BJ (cell line): ENCODE measurements at regions not wholly inside any gene's neighbourhood (a gene's known extent, or its start where the extent isn't known, plus 50 kb on each side); places are given as distances from the start of the nearest gene placed in this dataset.

ENCODE experiments used
- CTCF ChIA-PET: fragments of 350-600 bp; formaldehyde crosslinking; extraction: SDS; loops from one replicate; lab custom pipeline; 2021; ENCODE audit warnings: antibody characterized with exemption, inconsistent platforms; lab: Yijun Ruan, JAX
- POLR2A ChIA-PET: fragments of 300-600 bp; sonication (Branson Sonifier 250); formaldehyde crosslinking; extraction: SDS; loops from one replicate; lab custom pipeline; 2021; ENCODE audit warnings: antibody characterized with exemption; lab: Charles Lee
- DNase-seq: peaks from one replicate; pipeline ENCODE4 v3.0.0-alpha.2; 2011; ENCODE audit warnings: low read depth
- H3K27me3 ChIP-seq: 2 replicates; pipeline ENCODE4 v1.6.0; 2011; ENCODE audit warnings: low read length; ENCODE audit not compliant: control insufficient read depth, insufficient read depth
- H3K36me3 ChIP-seq: 2 replicates; pipeline ENCODE4 v1.5.1; 2011; ENCODE audit warnings: low read length; ENCODE audit not compliant: control insufficient read depth, insufficient read depth
- H3K4me3 ChIP-seq: 2 replicates; pipeline ENCODE4 v1.5.1; 2011; ENCODE audit warnings: low read depth, mild to moderate bottlenecking, control low read depth, low read length
- TF ChIP-seq, protein P1 (sequence below): IDR thresholded peaks from 2 replicates; pipeline ENCODE4 v1.5.1; 2011; ENCODE audit warnings: low read depth, mild to moderate bottlenecking, control low read depth, inconsistent platforms, low read length, moderate library complexity; ENCODE audit not compliant: insufficient read depth

DNA sequence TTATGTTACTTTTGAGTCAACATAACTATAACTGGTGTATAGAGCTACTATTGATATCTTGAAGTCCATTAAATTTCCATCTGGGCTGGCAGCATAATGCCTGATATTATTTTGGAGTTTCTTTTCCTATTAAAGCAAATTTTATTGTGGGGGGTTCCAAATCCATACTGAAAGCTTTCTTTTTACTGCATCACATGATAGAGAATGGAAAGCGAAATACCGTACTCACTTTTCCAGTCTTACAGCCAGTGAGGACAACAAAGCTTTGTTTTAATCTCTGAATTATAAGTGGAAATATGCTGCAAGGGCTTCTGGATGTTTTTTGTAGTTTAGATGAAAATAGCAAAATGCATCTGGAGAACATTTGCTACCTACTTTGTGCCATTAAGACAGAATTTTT, 477.5 kb upstream of the SEMA3D start:
- POLR2A ChIA-PET, result no interaction called here
- no peak overlapping the region for H3K4me3 ChIP-seq
- DNase-seq, result no peak
- H3K27me3 ChIP-seq, result no peaks in the 10 kb centered on the region
- CTCF ChIA-PET, result no interaction called here
- TF ChIP-seq, protein P1, sequence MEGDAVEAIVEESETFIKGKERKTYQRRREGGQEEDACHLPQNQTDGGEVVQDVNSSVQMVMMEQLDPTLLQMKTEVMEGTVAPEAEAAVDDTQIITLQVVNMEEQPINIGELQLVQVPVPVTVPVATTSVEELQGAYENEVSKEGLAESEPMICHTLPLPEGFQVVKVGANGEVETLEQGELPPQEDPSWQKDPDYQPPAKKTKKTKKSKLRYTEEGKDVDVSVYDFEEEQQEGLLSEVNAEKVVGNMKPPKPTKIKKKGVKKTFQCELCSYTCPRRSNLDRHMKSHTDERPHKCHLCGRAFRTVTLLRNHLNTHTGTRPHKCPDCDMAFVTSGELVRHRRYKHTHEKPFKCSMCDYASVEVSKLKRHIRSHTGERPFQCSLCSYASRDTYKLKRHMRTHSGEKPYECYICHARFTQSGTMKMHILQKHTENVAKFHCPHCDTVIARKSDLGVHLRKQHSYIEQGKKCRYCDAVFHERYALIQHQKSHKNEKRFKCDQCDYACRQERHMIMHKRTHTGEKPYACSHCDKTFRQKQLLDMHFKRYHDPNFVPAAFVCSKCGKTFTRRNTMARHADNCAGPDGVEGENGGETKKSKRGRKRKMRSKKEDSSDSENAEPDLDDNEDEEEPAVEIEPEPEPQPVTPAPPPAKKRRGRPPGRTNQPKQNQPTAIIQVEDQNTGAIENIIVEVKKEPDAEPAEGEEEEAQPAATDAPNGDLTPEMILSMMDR, result no peak
- H3K36me3 ChIP-seq, result no peaks in the 10 kb centered on the region

DNA sequence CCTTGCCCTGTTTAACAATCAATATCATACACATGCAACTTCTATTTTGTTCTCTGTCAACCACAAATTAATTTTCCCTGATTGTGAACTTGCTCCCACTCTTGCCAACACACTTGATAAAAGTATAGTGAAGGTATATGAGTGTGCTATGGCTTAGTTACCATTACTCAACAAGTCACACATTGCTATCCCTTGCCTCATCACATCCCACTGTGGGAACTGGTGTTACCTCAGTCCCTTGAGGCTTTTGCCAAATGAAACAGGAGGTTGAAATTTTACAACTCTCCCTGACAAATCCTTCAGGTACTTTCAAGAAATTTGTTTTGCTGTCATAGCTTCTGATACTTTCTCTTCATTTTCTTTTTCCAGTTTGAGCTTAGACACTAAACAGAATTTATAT, 472.5 kb upstream of the SEMA3D start:
- H3K36me3 ChIP-seq, result no peaks in the 10 kb centered on the region
- no peak overlapping the region for H3K4me3 ChIP-seq
- ChIA-PET POLR2A (no interaction called here), CTCF (no interaction called here)
- TF ChIP-seq, protein P1, result no peak
- H3K27me3 ChIP-seq, result no peaks in the 10 kb centered on the region
- DNase-seq, result no peak

DNA sequence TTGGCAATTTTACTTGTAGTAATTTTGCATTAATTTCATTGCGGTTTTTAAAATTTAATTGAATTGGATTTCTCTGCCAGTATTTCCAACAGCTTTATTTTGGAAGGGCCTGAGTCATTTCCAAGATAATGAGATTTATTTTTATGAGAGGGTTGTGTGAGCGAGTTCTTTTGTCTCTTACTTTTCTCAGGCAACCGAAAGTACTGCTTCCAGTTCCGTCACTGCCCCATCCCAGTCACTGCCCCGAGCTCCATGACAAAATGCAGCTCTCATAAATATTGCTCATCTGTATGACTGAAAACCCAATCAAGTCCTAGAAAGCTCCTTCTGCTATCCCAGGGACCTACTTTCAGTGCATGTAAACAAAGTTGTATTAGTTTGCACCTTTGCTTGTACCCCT, 468.4 kb upstream of the SEMA3D start:
- CTCF ChIA-PET, result no interaction called here
- Histone ChIP-seq H3K4me3 (no peak overlapping the region), H3K27me3 (no peaks in the 10 kb centered on the region), H3K36me3 (no peaks in the 10 kb centered on the region)
- DNase-seq, result no peak
- TF ChIP-seq, protein P1, result no peak
- POLR2A ChIA-PET, result no interaction called here

DNA sequence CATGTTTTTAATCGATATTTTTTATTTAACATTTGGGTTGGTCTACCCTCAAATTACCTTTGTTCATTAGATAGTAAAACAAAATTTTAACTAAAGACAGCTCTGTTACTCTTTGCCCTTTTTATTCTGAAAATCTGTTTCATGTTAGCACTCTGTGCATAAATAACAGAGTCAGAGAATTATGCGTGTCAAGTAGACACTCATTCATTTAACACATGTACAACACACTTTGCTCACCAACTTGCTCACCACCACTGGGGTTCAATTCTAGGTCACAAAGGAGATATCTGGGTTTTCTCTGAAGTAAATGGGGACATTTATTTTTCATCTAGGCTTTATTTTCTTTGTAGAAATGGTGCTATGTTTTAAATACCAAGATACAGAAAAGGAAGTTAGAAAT, 457.4 kb upstream of the SEMA3D start:
- Histone ChIP-seq H3K4me3 (no peak overlapping the region), H3K36me3 (no peaks in the 10 kb centered on the region), H3K27me3 (no peaks in the 10 kb centered on the region)
- TF ChIP-seq, protein P1, result no peak
- ChIA-PET CTCF (no interaction called here), POLR2A (no interaction called here)
- DNase-seq, result no peak

DNA sequence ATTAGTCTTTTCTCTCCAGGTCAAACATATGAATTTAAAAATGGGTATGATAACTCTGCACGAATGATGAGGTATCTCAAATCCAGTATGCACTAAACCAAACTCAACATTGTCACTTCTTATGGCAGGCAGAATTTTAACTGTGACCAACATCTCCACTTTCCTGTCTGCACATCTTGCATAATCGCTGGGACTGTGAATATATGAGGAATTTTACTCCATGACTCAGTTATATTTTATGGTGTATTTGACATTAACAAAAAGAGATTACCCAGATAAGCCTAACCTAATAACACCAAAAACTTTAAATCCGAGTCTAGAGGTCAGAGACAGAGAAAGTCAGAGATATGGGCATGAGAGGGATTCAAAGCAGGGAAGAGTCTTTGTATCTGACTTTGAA, 454.5 kb upstream of the SEMA3D start:
- ChIA-PET CTCF (interaction anchor here (0.7 kb wide), 1 partner anchor 436 kb away, joined by 3 read pairs; no protein-coding TSS in a partner anchor), POLR2A (no interaction called here)
- Histone ChIP-seq H3K27me3 (no peaks in the 10 kb centered on the region), H3K36me3 (no peaks in the 10 kb centered on the region), H3K4me3 (no peak overlapping the region)
- TF ChIP-seq, protein P1, result no peak
- DNase-seq, result peak; percentile 1
